WTC11 (cell line): ENCODE measurements at regions not wholly inside any gene's neighbourhood (a gene's known extent, or its start where the extent isn't known, plus 50 kb on each side); places are given as distances from the start of the nearest gene placed in this dataset.
"Not testable (repeated sequence)": the region's sequence is repeated elsewhere in the genome, so short reads cannot be mapped to it uniquely, and the experiment has no call there.

Experiments
- ATAC-seq: fragments of 200-7000 bp; cut with Tn5 transposase; 2 replicates; pipeline ENCODE4 v1.10.0; 2021; ENCODE audit warnings: mild to moderate bottlenecking, moderate library complexity
- CTCF ChIA-PET: fragments of 300-600 bp; sonication (Branson Sonifier 250); formaldehyde crosslinking; loops from one replicate; lab custom pipeline; 2021; ENCODE audit warnings: antibody characterized with exemption; lab: Charles Lee
- POLR2A ChIA-PET: fragments of 350-600 bp; sonication (Branson Sonifier 250); formaldehyde crosslinking; loops from one replicate; lab custom pipeline; 2021; ENCODE audit warnings: antibody characterized with exemption; lab: Charles Lee
- DNase-seq: peaks from one replicate; pipeline ENCODE4 v3.0.0; 2021; ENCODE audit warnings: low spot score
- H3K27ac Mint-ChIP-seq: 2 replicates; pipeline ENCODE4 v1.8.0; 2021; ENCODE audit warnings: mixed read lengths
- H3K27me3 Mint-ChIP-seq: 2 replicates; pipeline ENCODE4 v1.8.0; 2021; ENCODE audit warnings: low read depth, mild to moderate bottlenecking, moderate library complexity, mixed read lengths
- H3K36me3 Mint-ChIP-seq: 2 replicates; pipeline ENCODE4 v1.8.0; 2021; ENCODE audit warnings: mixed read lengths
- H3K4me1 Mint-ChIP-seq: 2 replicates; pipeline ENCODE4 v1.8.0; 2022; ENCODE audit warnings: mixed read lengths
- H3K4me3 Mint-ChIP-seq: 2 replicates; pipeline ENCODE4 v1.8.0; 2021; ENCODE audit warnings: mild to moderate bottlenecking, moderate library complexity, mixed read lengths
- H3K9me3 Mint-ChIP-seq: 2 replicates; pipeline ENCODE4 v1.8.0; 2021; ENCODE audit warnings: mixed read lengths
- CBFB ChIP-seq: sonication (generic); formaldehyde crosslinking; IDR thresholded peaks from 2 replicates; pipeline ENCODE4 v1.8.1; 2022; ENCODE audit warnings: mild to moderate bottlenecking, low read depth, missing genetic modification reagents
- E2F1 ChIP-seq: sonication (generic); formaldehyde crosslinking; IDR thresholded peaks from 2 replicates; pipeline ENCODE4 v1.8.0; 2022; ENCODE audit warnings: mild to moderate bottlenecking, missing genetic modification reagents
- E2F5 ChIP-seq: sonication (generic); formaldehyde crosslinking; IDR thresholded peaks from 2 replicates; pipeline ENCODE4 v1.8.1; 2022; ENCODE audit warnings: mild to moderate bottlenecking, moderate library complexity, missing genetic modification reagents
- ELF4 ChIP-seq: sonication (generic); formaldehyde crosslinking; IDR thresholded peaks from 2 replicates; pipeline ENCODE4 v1.8.1; 2022; ENCODE audit warnings: low read depth, mild to moderate bottlenecking, moderate library complexity, missing genetic modification reagents
- EMX1 ChIP-seq: fragments of 250-450 bp; sonication (Bioruptor Pico); IDR thresholded peaks from 2 replicates; pipeline ENCODE4 v1.8.0; 2021; ENCODE audit warnings: mild to moderate bottlenecking
- GABPB1 ChIP-seq: sonication (generic); formaldehyde crosslinking; IDR thresholded peaks from 2 replicates; pipeline ENCODE4 v1.8.1; 2023; ENCODE audit warnings: mild to moderate bottlenecking, missing genetic modification reagents
- IRF1 ChIP-seq: sonication (generic); formaldehyde crosslinking; IDR thresholded peaks from 2 replicates; pipeline ENCODE4 v1.8.0; 2023; ENCODE audit warnings: missing genetic modification reagents
- IRF2 ChIP-seq: sonication (generic); formaldehyde crosslinking; IDR thresholded peaks from 2 replicates; pipeline ENCODE4 v1.8.0; 2022; ENCODE audit warnings: low read depth, missing genetic modification reagents, borderline replicate concordance
- NFYB ChIP-seq: sonication (generic); formaldehyde crosslinking; conservative IDR thresholded peaks from 2 replicates; pipeline ENCODE4 v1.8.0; 2022; ENCODE audit warnings: low read depth, missing genetic modification reagents
- NR1H2 ChIP-seq: sonication (generic); formaldehyde crosslinking; IDR thresholded peaks from 2 replicates; pipeline ENCODE4 v1.9.0; 2021; ENCODE audit warnings: mild to moderate bottlenecking, moderate library complexity, missing genetic modification reagents
- NR3C1 ChIP-seq: sonication (generic); formaldehyde crosslinking; conservative IDR thresholded peaks from 2 replicates; pipeline ENCODE4 v1.8.1; 2023; ENCODE audit warnings: low read depth, mild to moderate bottlenecking, missing genetic modification reagents
- PRDM15 ChIP-seq: sonication (generic); formaldehyde crosslinking; IDR thresholded peaks from 2 replicates; pipeline ENCODE4 v1.8.0; 2022; ENCODE audit warnings: missing genetic modification reagents
- PREB ChIP-seq: sonication (generic); formaldehyde crosslinking; IDR thresholded peaks from 2 replicates; pipeline ENCODE4 v1.8.1; 2022; ENCODE audit warnings: mild to moderate bottlenecking, missing genetic modification reagents, moderate library complexity, borderline replicate concordance
- RELA ChIP-seq: sonication (generic); formaldehyde crosslinking; IDR thresholded peaks from 2 replicates; pipeline ENCODE4 v1.8.1; 2022; ENCODE audit warnings: missing genetic modification reagents, mild to moderate bottlenecking, borderline replicate concordance
- SP1 ChIP-seq: sonication (generic); formaldehyde crosslinking; conservative IDR thresholded peaks from 2 replicates; pipeline ENCODE4 v1.8.1; 2022; ENCODE audit warnings: missing genetic modification reagents
- TCF7 ChIP-seq: sonication (generic); formaldehyde crosslinking; IDR thresholded peaks from 2 replicates; pipeline ENCODE4 v1.8.0; 2022; ENCODE audit warnings: mild to moderate bottlenecking, low read depth, missing genetic modification reagents, moderate library complexity
- ZNF232 ChIP-seq: sonication (generic); formaldehyde crosslinking; IDR thresholded peaks from 2 replicates; pipeline ENCODE4 v1.8.0; 2022; ENCODE audit warnings: mild to moderate bottlenecking, missing genetic modification reagents
- ZNF263 ChIP-seq: sonication (generic); formaldehyde crosslinking; IDR thresholded peaks from 2 replicates; pipeline ENCODE4 v1.8.1; 2022; ENCODE audit warnings: low read depth, mild to moderate bottlenecking, moderate library complexity, missing genetic modification reagents
- ZNF317 ChIP-seq: sonication (generic); formaldehyde crosslinking; IDR thresholded peaks from 2 replicates; pipeline ENCODE4 v1.8.1; 2023; ENCODE audit warnings: low read depth, mild to moderate bottlenecking, moderate library complexity, missing genetic modification reagents, borderline replicate concordance

GRCh38 chr1:72431810-72432209 is 149.5 kb upstream of the NEGR1 start:
- POLR2A ChIA-PET = no interaction called here
- Mint-ChIP-seq H3K4me1 (peaks cover 5% of the 10 kb centered on the region), H3K4me3 (no peak overlapping the region), H3K36me3 (no peaks in the 10 kb centered on the region), H3K27me3 (no peaks in the 10 kb centered on the region), H3K9me3 (peaks cover 7% of the 10 kb centered on the region; the same call in 1 of the 2 replicates), H3K27ac (no peak overlapping the region)
- no peak for DNase-seq
- TF ChIP-seq RELA = no peak
- TF ChIP-seq E2F5 (CRISPR knock-in tag) = no peak
- no peak for TF ChIP-seq GABPB1 (CRISPR knock-in tag)
- TF ChIP-seq ELF4 (CRISPR knock-in tag) = no peak
- TF ChIP-seq ZNF232 (CRISPR knock-in tag) = no peak
- TF ChIP-seq PRDM15 (CRISPR knock-in tag) = no peak
- TF ChIP-seq CBFB (CRISPR knock-in tag) = no peak
- TF ChIP-seq NFYB (CRISPR knock-in tag) = no peak
- TF ChIP-seq SP1 (CRISPR knock-in tag) = no peak
- TF ChIP-seq NR3C1 (CRISPR knock-in tag) = no peak
- TF ChIP-seq TCF7 = no peak
- TF ChIP-seq PREB = no peak
- TF ChIP-seq ZNF263 (CRISPR knock-in tag) = no peak
- no peak for TF ChIP-seq NR1H2 (CRISPR knock-in tag)
- no peak for TF ChIP-seq IRF2
- TF ChIP-seq EMX1 (CRISPR knock-in tag) = no peak
- no peak for TF ChIP-seq ZNF317 (CRISPR knock-in tag)
- TF ChIP-seq E2F1 (CRISPR knock-in tag) = no peak
- TF ChIP-seq IRF1 (CRISPR knock-in tag) = no peak
- no peak for ATAC-seq
- CTCF ChIA-PET = no interaction called here

- peaks cover 29% of the 10 kb centered on the region for H3K9me3 Mint-ChIP-seq
- DNase-seq, CTCF ChIA-PET, H3K27me3 Mint-ChIP-seq, POLR2A ChIA-PET, H3K4me3 Mint-ChIP-seq, ATAC-seq, H3K4me1 Mint-ChIP-seq, H3K27ac Mint-ChIP-seq, H3K36me3 Mint-ChIP-seq: not testable (repeated sequence)
These were observed 145.9 kb upstream of the NEGR1 start for GRCh38 chr1:72428276-72428675.
